ENCODE measurements at regions not wholly inside any gene's neighbourhood (a gene's known extent, or its start where the extent isn't known, plus 50 kb on each side); places are given as distances from the start of the nearest gene placed in this dataset.

DNA sequence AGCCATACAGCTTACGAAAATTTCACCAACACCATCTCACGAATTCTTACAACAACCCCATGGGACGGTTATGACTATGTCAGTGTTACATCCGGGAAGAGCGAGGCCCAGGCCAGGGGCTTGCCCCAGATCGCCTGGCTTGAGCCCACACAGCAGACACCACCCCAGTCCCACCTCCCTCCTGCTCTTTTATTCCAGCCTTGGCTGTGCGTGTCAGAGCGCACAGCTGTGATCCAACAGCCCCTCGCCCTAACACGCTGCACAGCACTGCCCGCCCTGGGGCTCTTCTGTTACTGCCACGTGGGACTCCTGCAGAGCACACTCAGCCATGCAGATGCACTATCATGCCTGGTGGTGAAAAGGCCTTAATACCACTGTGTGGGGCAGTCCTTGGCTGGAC is 127.9 kb downstream of the ENGASE start:
- DNase-seq (ENCODE audit: low read depth) = no peak
- TF ChIP-seq, protein P1, sequence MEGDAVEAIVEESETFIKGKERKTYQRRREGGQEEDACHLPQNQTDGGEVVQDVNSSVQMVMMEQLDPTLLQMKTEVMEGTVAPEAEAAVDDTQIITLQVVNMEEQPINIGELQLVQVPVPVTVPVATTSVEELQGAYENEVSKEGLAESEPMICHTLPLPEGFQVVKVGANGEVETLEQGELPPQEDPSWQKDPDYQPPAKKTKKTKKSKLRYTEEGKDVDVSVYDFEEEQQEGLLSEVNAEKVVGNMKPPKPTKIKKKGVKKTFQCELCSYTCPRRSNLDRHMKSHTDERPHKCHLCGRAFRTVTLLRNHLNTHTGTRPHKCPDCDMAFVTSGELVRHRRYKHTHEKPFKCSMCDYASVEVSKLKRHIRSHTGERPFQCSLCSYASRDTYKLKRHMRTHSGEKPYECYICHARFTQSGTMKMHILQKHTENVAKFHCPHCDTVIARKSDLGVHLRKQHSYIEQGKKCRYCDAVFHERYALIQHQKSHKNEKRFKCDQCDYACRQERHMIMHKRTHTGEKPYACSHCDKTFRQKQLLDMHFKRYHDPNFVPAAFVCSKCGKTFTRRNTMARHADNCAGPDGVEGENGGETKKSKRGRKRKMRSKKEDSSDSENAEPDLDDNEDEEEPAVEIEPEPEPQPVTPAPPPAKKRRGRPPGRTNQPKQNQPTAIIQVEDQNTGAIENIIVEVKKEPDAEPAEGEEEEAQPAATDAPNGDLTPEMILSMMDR (IDR thresholded peaks at IDR 0.05; ENCODE audit: control insufficient read depth, extremely low read depth, insufficient read depth) = no peak
- no peak overlapping the region for H3K4me3 ChIP-seq (ENCODE audit: low read depth, low read length)

DNA sequence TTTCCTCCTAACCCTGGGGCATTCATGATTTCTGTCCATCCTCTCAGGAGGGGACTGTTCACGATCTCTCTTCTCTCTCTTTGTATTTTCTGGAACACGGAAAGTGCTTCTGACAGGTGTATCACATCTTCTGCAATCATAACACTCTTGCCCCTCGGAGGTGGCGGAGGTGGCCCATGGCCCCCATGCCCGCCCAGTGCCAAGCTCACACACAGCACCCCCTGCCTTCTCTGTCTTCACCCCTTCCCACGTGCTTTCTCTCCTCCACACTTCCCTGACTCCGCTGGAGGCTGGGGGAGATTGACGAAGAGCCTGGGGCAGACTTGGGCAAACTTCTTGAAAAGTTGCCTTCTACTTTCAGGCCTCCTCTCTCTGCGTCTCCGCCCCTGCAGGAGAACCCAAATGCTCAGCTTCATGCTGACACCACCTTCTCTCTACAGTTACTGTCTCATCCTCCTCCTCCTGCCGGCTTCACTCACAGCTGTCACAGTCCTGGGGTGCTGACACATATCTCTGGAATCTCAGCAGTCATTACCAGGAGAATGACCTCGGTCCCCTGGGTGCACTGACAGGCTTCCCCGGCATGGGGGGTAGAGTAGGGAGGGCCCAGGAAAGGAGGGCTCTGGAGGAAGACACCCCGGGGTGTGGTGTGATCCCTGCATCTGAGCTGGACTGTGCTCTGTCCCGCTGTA is 127.1 kb downstream of the ENGASE start:
- no peak for DNase-seq (ENCODE audit: low read depth)
- no peak overlapping the region for H3K4me3 ChIP-seq (ENCODE audit: low read depth, low read length)
- TF ChIP-seq, protein P1 (IDR thresholded peaks at IDR 0.05; ENCODE audit: control insufficient read depth, extremely low read depth, insufficient read depth) = no peak

DNA sequence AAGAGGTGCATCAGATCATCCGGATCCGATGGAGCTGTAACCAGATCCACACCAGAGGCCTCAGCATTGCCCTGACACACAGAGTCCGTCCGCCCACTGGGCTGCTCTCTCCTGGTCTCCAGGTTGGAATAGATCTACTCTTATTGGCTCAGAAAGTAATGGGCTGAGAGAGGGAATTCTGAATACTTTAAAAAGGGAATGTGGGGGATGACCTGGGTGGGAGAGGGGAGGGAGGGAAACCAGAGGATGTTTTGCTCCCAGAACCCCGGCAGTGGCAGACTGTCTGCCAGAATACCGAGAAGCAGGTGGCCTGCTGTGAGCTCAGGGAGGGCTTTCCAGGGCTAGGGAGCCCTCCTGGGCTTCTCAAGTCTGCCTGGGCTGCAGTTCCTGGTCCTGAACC is 126.5 kb downstream of the ENGASE start:
- TF ChIP-seq, protein P1 (IDR thresholded peaks at IDR 0.05; ENCODE audit: control insufficient read depth, extremely low read depth, insufficient read depth) = no peak
- no peak overlapping the region for H3K4me3 ChIP-seq (ENCODE audit: low read depth, low read length)
- DNase-seq (ENCODE audit: low read depth) = no peak

DNA sequence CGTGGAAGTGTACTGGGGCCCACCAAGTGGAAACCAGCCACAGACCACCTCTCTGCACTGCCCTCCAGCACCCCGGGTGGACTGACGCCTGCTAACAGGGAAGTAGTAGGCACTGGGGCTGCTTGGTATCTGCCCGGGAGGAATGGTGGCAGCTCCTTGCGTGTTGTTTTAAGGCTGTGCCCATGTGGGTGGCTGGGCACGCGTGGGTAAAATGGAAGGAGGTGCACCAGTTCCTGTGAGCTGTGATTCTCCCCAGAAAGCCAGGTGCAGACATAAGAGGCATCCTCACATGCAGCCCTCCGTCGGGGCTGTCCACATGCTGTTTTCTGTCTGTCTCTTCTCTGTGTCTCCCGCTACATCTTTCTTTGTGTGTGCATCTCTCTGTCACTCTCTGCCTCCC is 122.3 kb downstream of the ENGASE start:
- TF ChIP-seq, protein P1 (IDR thresholded peaks at IDR 0.05; ENCODE audit: control insufficient read depth, extremely low read depth, insufficient read depth) = no peak
- DNase-seq (ENCODE audit: low read depth) = no peak

DNA sequence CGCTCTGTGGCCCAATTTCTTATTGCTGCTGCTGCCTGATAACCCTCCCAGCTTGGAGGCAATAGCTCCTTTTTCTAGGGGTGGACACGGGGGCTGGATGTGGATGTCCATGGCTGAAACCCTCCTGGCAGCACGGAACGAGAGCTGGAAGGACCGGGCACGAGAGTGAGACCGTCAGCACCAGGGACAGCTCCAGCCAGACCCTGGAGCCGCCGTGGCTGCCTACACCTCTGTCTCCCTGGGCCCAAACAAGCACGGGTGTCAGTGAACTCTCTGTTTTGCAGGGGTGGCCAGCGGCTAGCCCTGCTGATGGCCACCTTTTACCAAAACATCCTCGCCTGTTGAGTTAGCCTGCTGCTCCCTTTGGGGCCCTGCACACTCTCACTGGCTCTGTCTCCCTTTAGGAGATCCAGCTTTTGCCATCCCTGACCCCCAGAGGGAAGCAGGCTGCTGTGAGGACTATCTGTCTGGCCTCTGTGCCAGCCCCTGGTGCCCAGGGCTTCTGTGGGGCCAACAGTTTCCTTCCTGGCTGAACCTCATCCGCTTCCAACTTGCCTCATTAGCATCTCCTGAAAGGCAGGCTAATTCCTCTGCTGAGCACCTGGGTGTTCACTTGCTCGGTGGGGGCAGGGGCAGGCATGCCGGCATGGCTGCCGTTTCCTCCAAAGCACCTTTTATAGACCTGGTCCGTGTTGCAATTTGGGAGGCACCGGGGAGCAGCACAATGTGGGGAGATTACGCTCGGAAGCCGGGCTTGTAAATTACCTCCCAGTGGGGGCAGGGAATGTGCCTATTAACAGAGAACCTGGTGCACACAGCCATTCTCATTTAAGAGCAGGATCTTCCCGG is 118.1 kb downstream of the ENGASE start:
- no peak for DNase-seq (ENCODE audit: low read depth)
- H3K4me3 ChIP-seq (ENCODE audit: low read depth, low read length) = no peak overlapping the region
- TF ChIP-seq, protein P1 (IDR thresholded peaks at IDR 0.05; ENCODE audit: control insufficient read depth, extremely low read depth, insufficient read depth) = no peak

More for the DNA sequence above, 122.3 kb downstream of the ENGASE start:
- no peak overlapping the region for H3K4me3 ChIP-seq (ENCODE audit: low read depth, low read length)

DNA sequence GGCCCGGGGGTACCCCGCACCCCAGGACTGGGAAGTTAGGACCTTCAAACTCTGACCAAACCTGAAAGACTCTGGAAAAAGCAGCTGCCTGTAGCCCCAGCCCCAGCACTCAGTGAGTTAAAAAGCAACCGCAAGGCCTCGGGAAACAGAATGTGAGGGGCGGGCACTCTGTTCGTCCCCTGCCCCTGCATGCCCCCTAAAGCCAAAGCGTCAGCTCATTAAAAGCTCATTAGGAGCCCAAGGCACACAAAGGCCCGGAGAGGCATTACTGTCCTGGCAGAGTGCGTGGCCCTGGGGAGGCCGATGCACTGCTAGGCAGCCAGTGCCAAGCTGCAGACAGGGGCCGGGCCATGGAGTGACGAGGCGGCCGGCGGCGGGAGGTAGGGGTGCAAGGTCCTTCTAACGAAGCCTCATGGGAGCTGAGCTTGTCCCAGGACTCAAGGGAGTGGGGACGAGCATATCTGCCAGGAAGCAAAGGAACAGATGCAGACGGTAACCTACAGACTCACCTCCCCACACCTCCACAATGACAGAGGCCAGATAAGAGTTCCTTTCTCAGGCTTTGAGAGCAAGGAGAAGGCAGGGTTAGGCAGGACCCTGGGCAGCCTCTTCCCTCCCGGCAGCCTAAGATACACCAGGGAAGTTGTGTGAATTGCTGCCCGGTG is 116.8 kb downstream of the ENGASE start:
- DNase-seq (ENCODE audit: low read depth) = no peak
- TF ChIP-seq, protein P1 (IDR thresholded peaks at IDR 0.05; ENCODE audit: control insufficient read depth, extremely low read depth, insufficient read depth) = no peak
- no peak overlapping the region for H3K4me3 ChIP-seq (ENCODE audit: low read depth, low read length)

All from LNCaP clone FGC (cell line).